GM21447 (cell line): ENCODE measurements at regions not wholly inside any gene's neighbourhood (a gene's known extent, or its start where the extent isn't known, plus 50 kb on each side); places are given as distances from the start of the nearest gene placed in this dataset.
"Not testable (repeated sequence)": the region's sequence is repeated elsewhere in the genome, so short reads cannot be mapped to it uniquely, and the experiment has no call there.

Experiments used
- ATAC-seq: cut with Tn5 transposase; IDR thresholded peaks from one replicate; pipeline ENCODE4 v1.9.1; 2021; ENCODE audit not compliant: unreplicated experiment

DNA sequence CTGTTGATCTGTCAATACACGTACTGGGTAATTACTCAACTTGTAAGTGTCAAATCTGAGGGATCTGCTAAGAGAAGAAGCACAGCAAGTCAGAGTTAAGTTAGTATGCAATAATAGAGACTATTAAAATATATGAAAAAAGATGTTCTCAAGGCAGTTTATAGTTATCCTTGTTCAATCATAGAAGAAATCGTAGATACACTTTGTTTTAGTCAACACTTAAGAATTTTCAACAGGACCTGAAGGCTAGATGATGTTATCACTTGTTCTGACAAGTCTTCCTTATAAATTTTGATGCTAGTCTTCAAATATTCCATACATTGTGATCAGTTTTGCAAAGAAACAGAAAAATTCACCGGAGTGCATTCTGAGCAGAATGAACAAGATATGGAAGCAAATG, 91.1 kb upstream of the KCNQ5 start:
- no peak for ATAC-seq

DNA sequence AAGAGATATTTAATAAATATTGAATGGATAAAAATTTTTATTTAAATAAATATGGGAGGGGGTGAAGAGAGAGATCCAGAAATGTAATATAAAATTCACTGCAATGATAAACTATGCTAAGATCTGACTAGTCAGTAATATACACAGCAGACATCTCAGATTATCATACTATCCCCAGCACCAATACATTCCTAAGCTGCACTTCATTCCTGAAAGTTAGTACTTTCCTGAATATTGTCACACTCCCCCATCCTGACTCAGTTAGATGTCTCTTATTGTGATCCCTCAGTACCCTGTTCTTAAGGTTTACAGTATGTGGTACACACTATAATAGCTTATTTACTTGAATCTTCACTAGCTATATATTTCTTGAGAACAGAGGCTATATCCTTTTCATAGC, 88.3 kb upstream of the KCNQ5 start:
- no peak for ATAC-seq

GRCh38 chr6:72534236-72534635, 87.6 kb upstream of the KCNQ5 start:
- no peak for ATAC-seq

GRCh38 chr6:72535124-72535523, 86.7 kb upstream of the KCNQ5 start:
- no peak for ATAC-seq

DNA sequence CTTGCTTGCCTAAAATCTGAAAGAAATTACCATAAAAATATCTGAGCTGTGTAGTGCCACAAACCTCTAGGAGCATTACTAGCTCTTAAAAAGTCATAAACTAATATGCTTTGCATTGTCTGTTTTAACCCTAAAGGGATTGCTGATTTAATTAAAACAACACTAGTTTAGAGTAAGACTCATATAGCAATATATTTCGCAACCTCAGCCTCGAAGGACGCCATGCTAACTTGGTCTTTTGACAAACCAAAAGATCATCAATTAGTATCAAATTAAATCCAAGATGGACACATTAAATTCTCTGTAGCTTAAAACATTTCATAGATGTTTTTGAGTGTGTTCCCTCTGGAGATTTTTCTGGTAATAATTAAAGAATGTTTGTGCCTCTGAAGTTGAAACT, 74.8 kb upstream of the KCNQ5 start:
- no peak for ATAC-seq

GRCh38 chr6:72551470-72551869, 70.4 kb upstream of the KCNQ5 start:
- ATAC-seq, result no peak

DNA sequence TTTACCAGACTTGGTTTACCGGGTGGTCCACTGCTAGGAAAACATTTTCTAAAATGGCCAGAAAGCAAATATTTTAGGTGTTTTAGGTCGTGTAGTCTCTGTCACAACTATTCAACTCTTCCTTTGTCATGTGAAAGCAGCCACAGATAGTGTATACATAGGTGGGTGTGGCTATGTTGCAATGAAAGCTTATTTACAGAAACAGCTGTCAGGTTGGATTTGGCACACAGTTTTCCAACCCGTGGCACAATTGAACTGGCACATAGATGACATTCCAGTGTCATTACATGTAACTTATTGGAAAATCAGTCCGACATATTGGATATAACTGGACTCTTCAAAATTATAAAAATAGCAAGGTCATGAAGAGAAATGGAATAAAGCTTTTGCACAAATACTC, 68.9 kb upstream of the KCNQ5 start:
- no peak for ATAC-seq

GRCh38 chr6:72553531-72554511, 68.0 kb upstream of the KCNQ5 start:
- ATAC-seq, result no peak

DNA sequence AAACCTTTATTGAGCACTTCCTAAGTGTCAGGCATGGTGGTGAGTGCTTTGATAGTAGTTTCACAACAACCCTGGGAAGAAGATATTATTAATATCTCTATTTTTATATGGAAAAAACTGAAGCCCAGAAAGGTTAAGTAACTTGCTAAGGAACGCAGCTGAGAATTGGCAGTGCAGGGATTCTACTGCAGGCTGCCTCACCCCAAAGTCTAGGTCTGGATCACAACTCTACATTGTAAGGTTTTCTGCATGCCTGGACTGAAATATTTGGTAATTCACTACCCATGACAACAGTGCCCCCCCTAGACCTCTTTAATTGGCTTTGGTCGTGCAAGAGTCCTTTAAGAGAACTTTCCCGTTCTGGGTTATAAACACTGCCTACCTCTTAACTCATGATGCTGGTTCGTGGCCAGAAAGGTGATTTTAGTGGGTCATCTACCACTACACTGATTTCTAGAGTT, 67.1 kb upstream of the KCNQ5 start:
- ATAC-seq, result no peak

GRCh38 chr6:72559067-72559466, 62.8 kb upstream of the KCNQ5 start:
- ATAC-seq, result no peak

- ATAC-seq, result no peak
These were observed 62.3 kb upstream of the KCNQ5 start for GRCh38 chr6:72559555-72559954.

DNA sequence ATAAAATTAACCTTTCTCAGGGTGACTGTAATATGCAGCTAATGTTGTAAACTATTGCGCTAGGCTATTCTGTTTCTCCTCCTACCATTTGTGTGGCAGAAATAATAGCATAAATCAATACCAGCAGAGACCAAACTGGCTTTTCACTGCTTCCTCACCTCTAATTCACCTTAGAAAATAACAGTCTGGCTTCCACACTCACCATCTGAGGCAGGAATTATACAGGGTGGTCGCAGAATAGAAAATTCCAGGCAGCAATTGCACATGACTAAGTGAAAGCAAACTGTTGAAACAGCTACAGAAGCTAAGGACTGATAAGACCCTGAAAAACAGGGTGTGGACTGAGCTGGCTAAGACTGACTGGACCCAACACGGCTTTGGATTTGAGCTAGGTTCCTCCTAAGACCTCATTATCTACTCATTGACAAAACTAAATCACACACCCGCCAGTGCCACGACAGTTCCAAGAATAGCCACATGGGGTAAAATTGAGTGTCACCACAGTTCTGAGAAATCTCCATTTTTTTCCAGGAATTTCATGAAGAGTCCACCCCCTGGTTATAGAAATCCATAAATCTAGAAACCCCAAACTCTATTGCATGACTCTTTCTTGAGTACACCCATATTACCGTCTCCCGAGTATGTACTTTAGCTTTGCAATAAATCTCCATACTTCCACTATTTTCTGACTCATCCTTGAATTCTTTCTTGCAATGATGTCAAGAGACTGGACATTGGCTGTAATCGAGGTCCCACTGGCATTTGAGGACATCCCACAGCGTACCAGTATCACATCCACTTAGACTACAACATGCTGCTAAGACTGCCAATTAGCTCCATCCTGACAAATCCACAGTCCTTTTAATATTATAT, 60.9 kb upstream of the KCNQ5 start:
- ATAC-seq, result no peak

DNA sequence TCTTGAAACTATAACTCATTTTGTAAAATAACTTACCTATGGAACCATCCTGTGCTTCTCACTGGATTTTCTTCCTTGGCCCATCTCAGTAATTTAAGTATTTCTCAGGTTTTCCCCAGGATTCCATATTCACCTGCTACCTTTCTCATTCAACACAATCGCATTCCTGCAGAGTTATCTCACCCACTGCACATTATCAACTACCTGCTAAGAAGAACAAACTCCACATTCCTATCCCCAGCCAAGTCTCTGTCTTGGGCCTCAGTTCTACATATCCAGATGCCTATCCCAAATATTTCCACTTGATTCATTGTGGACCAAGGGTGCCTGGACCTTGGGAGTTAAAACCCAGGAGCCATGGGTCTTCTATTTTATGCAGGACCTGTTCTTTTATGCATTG, 60.2 kb upstream of the KCNQ5 start:
- ATAC-seq, result no peak

DNA sequence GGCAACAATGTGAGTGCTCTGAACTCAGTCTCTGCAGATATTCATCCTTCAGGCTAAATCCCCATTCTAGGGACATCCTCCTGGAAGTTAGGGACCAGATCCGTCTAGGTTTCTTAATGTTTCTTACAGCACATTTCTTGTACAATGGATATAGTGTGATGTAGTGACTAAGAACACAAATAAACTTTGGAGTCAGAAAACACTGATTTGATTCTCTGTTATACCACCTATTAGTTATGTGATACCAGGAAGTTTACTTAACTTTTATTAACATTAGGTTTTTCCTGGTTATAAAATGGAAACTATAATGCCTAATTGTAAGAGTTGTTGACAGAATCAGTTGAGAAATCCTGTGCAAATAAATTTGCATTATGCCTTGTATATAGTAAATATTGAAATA, 57.6 kb upstream of the KCNQ5 start:
- no peak for ATAC-seq

DNA sequence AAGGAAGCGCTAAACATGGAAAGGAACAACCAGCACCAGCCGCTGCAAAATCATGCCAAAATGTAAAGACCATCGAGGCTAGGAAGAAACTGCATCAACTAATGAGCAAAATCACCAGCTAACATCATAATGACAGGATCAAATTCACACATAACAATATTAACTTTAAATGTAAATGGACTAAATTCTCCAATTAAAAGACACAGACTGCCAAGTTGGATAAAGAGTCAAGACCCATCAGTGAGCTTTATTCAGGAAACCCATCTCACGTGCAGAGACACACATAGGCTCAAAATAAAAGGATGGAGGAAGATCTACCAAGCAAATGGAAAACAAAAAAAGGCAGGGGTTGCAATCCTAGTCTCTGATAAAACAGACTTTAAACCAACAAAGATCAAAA, 49.9 kb upstream of the KCNQ5 start:
- not testable (repeated sequence) for ATAC-seq
